ENCODE measurements at regions not wholly inside any gene's neighbourhood (a gene's known extent, or its start where the extent isn't known, plus 50 kb on each side); places are given as distances from the start of the nearest gene placed in this dataset.

DNA sequence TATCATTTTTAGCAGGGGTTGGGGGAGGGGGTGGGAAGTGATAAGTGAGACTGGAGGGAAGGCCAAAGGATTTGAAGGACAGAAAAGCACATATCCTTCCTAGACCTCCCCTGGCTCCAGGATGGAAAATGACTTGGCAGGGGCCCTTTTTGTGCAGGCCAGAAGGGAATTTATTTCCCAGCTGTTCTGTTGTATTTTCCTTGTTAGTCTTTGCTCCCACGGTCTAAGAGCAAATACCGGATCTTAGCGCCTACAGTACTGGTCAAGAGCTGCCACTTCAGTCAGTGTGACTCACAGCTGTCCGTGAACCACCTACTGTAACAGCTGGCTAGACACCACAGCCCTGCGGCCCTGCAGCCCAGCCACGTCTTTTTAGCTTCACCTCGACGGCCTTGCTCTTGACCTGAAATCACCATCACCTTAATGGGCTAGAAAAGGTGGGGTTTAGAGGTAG lies 51.0 kb upstream of the ERRFI1 start (continued):
- TF ChIP-seq CREM (IDR thresholded peaks at IDR 0.05) (peak; percentile 46; the same call in 1 of the 2 replicates), CREM (CRISPR knock-in tag; IDR thresholded peaks at IDR 0.05) (no peak), PHF8 (CRISPR knock-in tag; IDR thresholded peaks at IDR 0.05) (0 out of 2 replicates have a peak, but pooled peaks have one; percentile 24), ONECUT2 (CRISPR knock-in tag; IDR thresholded peaks at IDR 0.05) (no peak), WIZ (CRISPR knock-in tag; IDR thresholded peaks at IDR 0.05) (0 out of 2 replicates have a peak, but pooled peaks have one; percentile 27), ETV6 (CRISPR knock-in tag; conservative IDR thresholded peaks at IDR 0.05) (no peak), MED1 (CRISPR knock-in tag; IDR thresholded peaks at IDR 0.05) (peak; percentile 92), RNF2 (conservative IDR thresholded peaks at IDR 0.05; ENCODE audit: low read depth) (no peak), ZNF136 (CRISPR knock-in tag; IDR thresholded peaks at IDR 0.05; ENCODE audit: low read depth) (no peak), TEAD3 (CRISPR knock-in tag; optimal IDR thresholded peaks at IDR 0.05; ENCODE audit: borderline replicate concordance) (peak; percentile 90), NFE2L2 (IDR thresholded peaks at IDR 0.05; ENCODE audit: low read length) (no peak), JUND (CRISPR knock-in tag; IDR thresholded peaks at IDR 0.05) (peak; percentile 73), STAG1 (CRISPR knock-in tag; IDR thresholded peaks at IDR 0.05) (peak; percentile 36; the same call in 1 of the 2 replicates), EP300 (IDR thresholded peaks at IDR 0.05; ENCODE audit: low read depth in 2 of 2, low read length in 2 of 2) (peak in 1 of 2 experiments; percentile 62; a peak in 2 of 4 replicates), EP300 (CRISPR knock-in tag; IDR thresholded peaks at IDR 0.05; ENCODE audit: borderline replicate concordance) (peak; percentile 65; the same call in 1 of the 2 replicates), ZMYM4 (CRISPR knock-in tag; IDR thresholded peaks at IDR 0.05) (no peak), ZNF614 (CRISPR knock-in tag; IDR thresholded peaks at IDR 0.05; ENCODE audit: borderline replicate concordance) (peak; percentile 68; the same call in 1 of the 2 replicates), YEATS4 (CRISPR knock-in tag; IDR thresholded peaks at IDR 0.05; ENCODE audit: borderline replicate concordance) (0 out of 2 replicates have a peak, but pooled peaks have one; percentile 26), FOXA3 (CRISPR knock-in tag; IDR thresholded peaks at IDR 0.05) (peak; percentile 78)
- TF ChIP-seq, protein P1, sequence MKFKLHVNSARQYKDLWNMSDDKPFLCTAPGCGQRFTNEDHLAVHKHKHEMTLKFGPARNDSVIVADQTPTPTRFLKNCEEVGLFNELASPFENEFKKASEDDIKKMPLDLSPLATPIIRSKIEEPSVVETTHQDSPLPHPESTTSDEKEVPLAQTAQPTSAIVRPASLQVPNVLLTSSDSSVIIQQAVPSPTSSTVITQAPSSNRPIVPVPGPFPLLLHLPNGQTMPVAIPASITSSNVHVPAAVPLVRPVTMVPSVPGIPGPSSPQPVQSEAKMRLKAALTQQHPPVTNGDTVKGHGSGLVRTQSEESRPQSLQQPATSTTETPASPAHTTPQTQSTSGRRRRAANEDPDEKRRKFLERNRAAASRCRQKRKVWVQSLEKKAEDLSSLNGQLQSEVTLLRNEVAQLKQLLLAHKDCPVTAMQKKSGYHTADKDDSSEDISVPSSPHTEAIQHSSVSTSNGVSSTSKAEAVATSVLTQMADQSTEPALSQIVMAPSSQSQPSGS (CRISPR knock-in tag; IDR thresholded peaks at IDR 0.05) = no peak
- TF ChIP-seq, protein P2, sequence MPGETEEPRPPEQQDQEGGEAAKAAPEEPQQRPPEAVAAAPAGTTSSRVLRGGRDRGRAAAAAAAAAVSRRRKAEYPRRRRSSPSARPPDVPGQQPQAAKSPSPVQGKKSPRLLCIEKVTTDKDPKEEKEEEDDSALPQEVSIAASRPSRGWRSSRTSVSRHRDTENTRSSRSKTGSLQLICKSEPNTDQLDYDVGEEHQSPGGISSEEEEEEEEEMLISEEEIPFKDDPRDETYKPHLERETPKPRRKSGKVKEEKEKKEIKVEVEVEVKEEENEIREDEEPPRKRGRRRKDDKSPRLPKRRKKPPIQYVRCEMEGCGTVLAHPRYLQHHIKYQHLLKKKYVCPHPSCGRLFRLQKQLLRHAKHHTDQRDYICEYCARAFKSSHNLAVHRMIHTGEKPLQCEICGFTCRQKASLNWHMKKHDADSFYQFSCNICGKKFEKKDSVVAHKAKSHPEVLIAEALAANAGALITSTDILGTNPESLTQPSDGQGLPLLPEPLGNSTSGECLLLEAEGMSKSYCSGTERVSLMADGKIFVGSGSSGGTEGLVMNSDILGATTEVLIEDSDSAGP (CRISPR knock-in tag; IDR thresholded peaks at IDR 0.05; ENCODE audit: borderline replicate concordance) = peak; percentile 35; the same call in 1 of the 2 replicates
- TF ChIP-seq, protein P3, sequence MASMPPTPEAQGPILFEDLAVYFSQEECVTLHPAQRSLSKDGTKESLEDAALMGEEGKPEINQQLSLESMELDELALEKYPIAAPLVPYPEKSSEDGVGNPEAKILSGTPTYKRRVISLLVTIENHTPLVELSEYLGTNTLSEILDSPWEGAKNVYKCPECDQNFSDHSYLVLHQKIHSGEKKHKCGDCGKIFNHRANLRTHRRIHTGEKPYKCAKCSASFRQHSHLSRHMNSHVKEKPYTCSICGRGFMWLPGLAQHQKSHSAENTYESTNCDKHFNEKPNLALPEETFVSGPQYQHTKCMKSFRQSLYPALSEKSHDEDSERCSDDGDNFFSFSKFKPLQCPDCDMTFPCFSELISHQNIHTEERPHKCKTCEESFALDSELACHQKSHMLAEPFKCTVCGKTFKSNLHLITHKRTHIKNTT (CRISPR knock-in tag; IDR thresholded peaks at IDR 0.05) = no peak
- TF ChIP-seq, protein P4, sequence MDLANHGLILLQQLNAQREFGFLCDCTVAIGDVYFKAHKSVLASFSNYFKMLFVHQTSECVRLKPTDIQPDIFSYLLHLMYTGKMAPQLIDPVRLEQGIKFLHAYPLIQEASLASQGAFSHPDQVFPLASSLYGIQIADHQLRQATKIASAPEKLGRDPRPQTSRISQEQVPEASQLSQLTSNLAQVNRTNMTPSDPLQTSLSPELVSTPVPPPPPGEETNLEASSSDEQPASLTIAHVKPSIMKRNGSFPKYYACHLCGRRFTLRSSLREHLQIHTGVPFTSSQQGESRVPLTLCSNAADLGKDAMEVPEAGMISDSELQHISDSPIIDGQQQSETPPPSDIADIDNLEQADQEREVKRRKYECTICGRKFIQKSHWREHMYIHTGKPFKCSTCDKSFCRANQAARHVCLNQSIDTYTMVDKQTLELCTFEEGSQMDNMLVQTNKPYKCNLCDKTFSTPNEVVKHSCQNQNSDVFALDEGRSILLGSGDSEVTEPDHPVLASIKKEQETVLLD (CRISPR knock-in tag; IDR thresholded peaks at IDR 0.05; ENCODE audit: low read depth) = peak; percentile 61
- TF ChIP-seq, protein P5, sequence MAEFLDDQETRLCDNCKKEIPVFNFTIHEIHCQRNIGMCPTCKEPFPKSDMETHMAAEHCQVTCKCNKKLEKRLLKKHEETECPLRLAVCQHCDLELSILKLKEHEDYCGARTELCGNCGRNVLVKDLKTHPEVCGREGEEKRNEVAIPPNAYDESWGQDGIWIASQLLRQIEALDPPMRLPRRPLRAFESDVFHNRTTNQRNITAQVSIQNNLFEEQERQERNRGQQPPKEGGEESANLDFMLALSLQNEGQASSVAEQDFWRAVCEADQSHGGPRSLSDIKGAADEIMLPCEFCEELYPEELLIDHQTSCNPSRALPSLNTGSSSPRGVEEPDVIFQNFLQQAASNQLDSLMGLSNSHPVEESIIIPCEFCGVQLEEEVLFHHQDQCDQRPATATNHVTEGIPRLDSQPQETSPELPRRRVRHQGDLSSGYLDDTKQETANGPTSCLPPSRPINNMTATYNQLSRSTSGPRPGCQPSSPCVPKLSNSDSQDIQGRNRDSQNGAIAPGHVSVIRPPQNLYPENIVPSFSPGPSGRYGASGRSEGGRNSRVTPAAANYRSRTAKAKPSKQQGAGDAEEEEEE (CRISPR knock-in tag; IDR thresholded peaks at IDR 0.05; ENCODE audit: borderline replicate concordance) = 0 out of 2 replicates have a peak, but pooled peaks have one; percentile 59
